GM23248 (cell line): ENCODE measurements at regions not wholly inside any gene's neighbourhood (a gene's known extent, or its start where the extent isn't known, plus 50 kb on each side); places are given as distances from the start of the nearest gene placed in this dataset.

Source experiments
- EZH2 ChIP-seq: fragments of 200-600 bp; sonication (generic); IDR thresholded peaks from 2 replicates; pipeline ENCODE4 v1.6.1; 2018; ENCODE audit warnings: antibody characterized with exemption, mild to moderate bottlenecking; ENCODE audit not compliant: insufficient read depth, poor library complexity, severe bottlenecking
- EZH2phosphoT487 ChIP-seq: fragments of 200-600 bp; sonication (generic); IDR thresholded peaks from 2 replicates; pipeline ENCODE4 v1.6.1; 2018; ENCODE audit warnings: antibody characterized with exemption, moderate library complexity, mild to moderate bottlenecking, low read depth; ENCODE audit not compliant: insufficient read depth

GRCh38 chr15:81957698-81958097 is 88.1 kb downstream of the MEX3B start:
- TF ChIP-seq EZH2, result no peak
- TF ChIP-seq EZH2phosphoT487, result no peak
